ENCODE measurements at regions not wholly inside any gene's neighbourhood (a gene's known extent, or its start where the extent isn't known, plus 50 kb on each side); places are given as distances from the start of the nearest gene placed in this dataset.
"Not testable (repeated sequence)": the region's sequence is repeated elsewhere in the genome, so short reads cannot be mapped to it uniquely, and the experiment has no call there.

DNA sequence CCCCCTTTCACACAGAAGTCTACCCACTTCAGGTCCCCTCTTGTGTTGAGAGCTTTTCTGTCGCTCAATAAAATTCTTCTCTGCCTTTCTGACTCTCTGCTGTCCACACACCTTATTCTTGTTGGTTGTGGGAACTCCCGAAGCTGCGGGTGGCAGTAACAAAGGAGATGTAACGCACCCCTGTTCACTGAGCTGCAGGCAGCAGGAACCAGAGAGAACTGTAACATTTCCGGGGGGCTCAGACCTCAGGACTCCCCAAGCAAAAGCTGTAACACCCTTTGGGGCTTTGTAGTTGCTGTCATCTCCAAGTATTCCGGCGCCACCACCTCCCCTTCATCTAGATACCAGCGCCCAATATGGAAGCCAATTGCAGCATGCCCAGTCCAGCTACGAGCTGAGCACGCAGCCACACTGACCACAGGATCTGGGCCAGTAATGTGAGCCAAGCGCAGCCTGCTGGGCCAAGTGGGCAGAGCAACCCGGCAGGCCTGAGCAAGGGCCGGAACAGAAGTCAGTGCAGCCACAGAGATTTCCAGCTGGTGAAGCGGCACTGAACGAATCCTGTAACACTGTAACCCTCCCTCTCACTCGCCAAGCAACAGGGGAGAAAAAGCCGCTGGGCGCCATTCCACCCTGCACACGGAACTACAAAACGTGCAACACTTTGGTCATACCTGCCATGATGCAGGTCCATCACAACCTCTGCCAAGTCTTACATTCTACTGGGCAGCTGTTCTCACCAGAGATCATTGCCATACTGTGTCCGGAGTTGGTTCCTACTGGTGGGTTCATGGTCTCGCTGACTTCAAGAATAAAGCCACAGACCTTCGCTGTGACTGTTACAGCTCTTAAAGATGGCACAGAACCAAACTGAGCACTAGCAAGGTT lies 194.3 kb downstream of the SPATA31A6 start:
- not testable (repeated sequence) for DNase-seq (ENCODE audit: low read depth in 2 of 2)

DNA sequence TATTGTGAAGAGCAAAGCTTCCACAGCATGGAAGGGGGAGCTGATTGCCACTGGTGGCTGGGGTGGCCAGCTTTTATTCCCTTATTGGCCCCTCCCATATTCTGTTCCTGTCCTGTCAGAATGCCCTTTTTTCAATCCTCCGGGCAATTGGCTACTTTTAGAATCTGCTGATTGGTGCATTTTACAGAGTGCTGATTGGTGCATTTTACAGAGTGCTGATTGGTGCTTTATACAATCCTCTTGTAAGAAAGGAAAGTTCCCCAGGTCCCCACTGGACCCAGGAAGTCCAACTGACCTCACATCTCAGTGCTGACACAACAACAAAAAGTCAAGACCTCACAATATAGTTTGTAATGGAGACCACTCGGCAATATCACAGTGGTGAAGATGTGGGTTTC lies 195.0 kb downstream of the SPATA31A6 start:
- DNase-seq (ENCODE audit: low read depth in 2 of 2) = no peak

DNA sequence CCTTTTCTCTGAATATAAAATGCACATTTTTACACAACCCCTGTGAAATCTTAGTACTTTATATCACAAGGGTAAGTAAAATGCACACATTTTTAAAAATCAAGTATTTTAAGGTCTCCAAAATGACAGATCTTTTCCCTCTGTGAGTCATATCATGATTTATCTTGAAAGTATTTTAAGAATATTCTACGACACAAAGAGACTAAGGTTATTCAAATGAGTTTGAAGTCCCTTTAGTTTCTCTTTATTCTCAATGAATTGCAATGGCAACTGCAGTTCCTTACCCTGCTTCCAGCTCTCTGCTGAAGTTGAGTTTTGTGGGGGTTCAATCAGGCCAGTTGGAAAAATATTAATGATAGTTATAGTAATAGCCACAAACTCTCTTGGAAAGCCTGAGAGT lies 196.1 kb downstream of the SPATA31A6 start:
- not testable (repeated sequence) for DNase-seq (ENCODE audit: low read depth in 2 of 2)

DNA sequence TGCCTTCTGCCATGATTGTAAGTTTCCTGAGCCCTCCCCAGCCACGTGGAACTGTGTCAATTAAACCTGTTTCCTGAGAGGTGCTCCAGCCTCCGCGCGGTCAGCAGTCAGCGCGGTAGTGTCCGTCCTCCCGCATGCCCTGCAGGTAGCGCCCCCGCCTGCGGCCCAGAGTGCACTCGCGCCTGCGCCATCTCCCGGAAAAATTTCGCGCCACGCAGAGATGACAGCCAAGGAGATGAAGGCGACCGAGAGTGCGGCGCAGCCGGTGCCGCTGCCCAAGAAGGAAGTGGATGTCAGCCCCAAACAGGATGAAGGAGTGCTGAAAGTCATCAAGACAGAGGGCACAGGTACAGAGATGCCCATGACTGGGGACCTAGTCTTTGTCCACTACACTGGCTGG lies 201.1 kb downstream of the SPATA31A6 start:
- not testable (repeated sequence) for DNase-seq (ENCODE audit: low read depth in 2 of 2)

DNA sequence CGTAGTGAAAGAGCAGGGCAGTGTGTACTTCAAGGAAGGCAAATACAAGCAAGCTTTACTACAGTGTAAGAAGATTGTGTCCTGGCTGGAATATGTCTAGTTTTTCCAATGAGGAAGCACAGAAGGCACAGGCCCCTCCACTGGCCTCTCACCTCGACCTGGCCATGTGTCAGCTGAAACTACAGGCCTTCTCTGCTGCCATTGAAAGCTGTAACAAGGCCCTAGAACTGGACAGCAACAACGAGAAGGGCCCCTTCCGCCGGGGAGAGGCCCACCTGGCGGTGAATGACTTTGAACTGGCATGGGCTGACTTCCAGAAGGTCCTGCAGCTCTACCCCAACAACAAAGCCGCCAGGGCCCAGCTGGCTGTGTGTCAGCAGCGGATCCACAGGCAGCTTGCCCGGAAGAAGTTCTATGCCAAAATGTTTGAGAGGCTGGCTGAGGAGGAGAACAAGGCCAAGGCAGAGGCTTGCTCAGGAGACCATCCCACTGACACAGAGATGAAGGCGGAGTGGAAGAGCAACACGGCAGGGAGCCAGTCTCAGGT lies 202.2 kb downstream of the SPATA31A6 start:
- DNase-seq (ENCODE audit: low read depth in 2 of 2) = not testable (repeated sequence)

DNA sequence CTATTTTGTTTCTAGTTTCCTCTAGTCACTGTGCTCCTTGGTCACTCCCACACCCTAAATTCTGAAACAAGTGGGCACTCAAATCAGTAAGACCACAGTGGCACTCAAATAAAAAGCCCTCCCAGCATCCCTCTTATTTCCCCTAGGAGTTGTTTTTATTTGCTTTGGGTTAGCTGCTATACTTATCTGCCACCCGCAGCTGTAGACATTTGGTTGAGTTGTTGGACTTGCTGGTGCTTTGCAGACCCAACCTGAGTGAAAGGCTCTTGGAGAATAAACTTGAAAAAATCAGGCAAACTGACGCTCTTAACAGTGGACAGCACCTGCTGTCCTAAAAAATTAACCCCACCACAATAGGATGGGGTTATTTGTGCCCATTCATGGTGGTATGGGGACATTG lies 203.0 kb downstream of the SPATA31A6 start:
- DNase-seq (ENCODE audit: low read depth in 2 of 2) = no peak

DNA sequence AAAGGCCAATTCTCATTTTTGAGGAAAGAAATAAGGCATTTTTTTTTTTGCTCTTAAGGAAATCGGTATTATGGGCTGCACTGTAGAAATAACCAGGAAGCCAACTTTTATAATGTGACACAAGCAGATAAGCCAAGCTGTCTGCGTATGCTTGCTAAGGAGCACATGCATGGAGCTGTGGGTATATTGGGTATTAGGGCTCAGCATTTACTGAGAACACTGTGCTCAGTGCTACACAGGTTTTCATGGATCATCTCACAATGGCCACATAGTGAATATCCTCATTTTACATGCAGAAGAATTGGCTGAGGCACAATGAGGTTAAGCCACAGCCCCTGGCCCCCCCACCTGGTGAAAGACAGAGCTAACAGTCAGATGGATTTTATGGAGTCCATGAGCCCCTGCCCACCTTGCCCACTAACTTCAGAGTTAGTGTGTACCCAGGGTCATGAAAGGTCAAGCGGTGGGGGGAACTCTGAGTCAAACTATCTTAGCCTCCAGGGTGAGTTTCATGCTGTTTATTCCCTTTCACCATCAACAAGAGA lies 204.8 kb downstream of the SPATA31A6 start:
- no peak for DNase-seq (ENCODE audit: low read depth in 2 of 2)

DNA sequence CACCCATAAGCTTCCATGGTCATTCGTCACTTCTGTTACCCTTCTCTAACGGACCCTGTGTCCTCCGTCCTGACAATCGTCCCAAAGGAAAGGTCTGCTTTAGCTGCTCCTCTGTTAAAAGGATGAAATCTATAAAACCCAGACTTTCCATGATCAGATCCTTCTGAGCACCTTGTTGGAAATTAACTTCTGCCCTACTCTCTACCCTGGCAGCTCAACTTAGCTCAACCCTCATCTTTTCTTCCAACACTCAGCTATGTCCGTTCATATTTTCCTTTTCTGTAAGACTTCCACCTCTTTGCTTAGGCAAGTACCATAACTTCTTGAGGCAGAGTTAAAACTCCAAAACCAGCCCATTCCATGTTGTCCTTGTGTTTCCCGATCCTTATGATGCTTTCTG lies 205.4 kb downstream of the SPATA31A6 start:
- no peak for DNase-seq (ENCODE audit: low read depth in 2 of 2)

DNA sequence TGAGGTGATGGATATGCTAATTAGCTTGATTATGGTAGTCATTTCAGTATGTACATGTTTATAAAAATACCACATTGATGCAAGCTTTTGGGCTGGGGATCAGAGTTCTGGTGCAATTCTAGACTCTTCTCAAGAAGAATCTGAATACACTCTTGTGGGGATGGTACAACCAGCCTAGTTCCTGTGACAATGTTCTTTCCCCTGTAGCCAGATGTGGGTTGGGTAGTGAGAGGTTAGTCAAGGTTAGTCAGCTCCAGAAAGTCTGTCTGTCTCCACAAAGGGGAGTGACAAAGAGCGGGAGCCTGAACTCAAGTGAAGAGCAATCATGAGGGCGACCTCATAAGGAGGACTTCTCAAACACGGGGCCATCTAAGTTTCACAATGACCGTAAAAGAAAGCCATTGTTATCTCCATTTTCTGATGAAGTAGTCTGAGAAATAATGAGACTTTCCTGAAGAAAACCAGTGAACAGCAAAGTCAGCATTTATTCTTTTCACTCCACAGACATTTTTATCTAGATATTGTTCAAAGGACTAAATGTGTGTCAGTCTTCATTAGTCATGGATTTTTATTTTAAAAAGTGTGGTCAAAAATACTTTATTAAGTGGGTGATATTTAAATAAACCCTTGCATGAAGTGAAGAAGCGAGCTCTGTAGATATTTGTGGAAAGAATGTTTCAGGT lies 209.5 kb downstream of the SPATA31A6 start:
- not testable (repeated sequence) for DNase-seq (ENCODE audit: low read depth in 2 of 2)

DNA sequence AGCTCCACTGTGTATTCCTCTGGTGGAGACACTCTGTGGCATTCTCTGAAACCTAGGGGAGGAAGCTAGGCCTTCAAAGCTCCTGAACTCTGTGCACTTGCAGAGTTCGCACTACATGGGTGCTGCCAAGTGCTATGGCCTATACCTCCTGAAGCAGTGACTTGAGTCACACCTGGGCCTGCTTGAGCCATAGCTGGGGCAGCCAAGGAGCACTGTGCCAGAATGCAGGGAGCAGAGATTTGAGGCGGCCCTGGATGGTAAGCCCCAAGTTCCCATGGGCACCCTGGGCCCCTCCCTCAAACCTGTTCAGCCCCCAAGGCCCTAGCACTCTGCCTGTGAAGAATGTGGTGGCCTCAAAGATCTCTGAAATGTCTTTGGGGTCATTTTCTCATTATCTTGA lies 212.9 kb downstream of the SPATA31A6 start:
- DNase-seq (ENCODE audit: low read depth in 2 of 2) = no peak

DNA sequence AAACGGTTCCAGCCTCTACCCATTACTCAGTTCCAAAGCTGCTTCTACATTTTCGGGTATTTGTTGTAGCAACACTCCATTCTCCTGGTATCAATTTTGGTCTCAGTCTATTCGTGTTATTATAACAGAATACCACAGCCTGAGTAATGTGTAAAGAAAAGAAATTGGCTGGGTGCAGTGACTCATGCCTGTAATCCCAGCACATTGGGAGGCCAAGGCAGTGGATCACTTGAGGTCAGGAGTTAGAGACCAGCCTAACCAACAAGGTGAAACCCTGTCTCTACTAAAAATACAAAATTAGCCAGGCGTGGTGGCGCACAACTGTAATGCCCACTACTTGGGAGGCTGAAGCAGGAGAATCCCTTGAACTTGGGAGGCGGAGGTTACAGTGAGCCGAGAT lies 213.9 kb downstream of the SPATA31A6 start:
- not testable (repeated sequence) for DNase-seq (ENCODE audit: low read depth in 2 of 2)

DNA sequence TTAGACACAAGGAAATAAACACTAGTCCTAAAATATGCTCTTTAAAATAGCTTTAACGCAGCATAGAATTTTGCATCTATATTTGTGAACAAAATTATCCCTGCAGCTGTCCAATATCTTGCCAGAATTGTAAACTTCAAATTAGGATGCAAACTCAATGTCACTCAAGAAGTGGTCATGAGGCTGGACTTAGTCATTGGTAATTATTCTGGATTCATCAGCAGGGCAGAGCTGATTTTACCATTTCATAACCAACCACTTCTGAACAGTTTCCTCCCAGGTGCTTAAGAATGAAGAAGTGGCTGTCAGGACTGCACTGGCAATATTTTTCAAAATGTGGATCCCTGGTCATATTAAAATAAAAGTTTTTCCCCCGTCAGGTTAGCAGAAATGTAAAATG lies 219.5 kb downstream of the SPATA31A6 start:
- not testable (repeated sequence) for DNase-seq (ENCODE audit: low read depth in 2 of 2)

DNA sequence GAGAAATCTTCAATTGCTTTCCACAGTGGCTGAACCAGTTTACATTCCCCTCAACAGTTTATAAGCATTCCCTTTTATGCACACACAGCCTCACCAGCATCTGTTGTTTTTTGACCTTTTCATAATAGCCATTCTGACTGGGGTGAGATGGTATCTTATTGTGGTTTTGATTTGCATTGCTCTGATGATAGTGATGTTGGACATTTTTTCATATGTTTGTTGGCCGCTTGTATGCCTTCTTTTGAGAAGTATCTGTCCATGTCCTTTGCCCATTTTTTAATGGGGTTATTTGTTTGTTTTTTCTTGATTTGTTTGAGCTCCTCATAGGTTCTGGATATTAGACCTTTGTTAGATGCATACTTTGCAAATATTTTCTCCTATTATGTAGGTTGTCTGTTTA lies 226.1 kb downstream of the SPATA31A6 start:
- DNase-seq (ENCODE audit: low read depth in 2 of 2) = not testable (repeated sequence)

DNA sequence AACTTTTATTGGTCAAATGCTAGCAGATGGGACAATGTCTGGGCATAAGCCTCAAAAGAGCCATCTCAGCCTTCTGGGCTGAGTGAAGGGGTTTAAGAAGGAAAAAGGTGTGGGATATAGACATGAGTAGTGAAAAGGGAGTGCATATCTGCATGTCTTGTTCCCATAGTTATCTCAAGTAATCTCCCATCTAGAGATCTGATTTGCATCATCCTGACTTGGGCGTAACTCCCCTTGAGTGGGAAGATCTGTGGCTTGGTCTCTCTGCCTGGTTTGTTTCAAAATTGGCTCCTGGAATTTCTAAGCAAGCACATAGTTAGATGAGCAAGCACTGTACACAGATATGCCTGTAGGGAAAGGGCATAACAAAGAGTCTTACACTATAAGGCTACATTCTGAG lies 228.9 kb downstream of the SPATA31A6 start:
- not testable (repeated sequence) for DNase-seq (ENCODE audit: low read depth in 2 of 2)

DNA sequence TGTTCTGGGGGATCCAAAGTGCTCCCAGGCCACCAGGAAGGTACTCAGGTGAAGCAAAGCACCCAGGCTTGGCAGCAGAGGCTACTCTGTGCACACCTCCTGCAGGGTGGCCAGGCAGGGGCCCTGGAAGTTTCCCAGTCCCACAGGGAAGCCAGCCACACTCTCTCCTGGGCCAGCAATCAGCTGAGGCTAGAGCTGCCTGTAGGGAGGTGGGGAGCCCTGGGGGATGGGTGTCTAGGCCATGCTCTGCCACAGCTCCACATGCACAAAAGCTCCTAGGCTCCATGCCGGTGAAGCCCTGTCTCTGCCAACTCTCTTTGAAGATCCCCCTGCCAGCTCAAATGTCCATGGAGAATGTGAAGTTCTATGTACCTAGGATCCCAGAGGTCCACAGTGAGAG lies 231.4 kb downstream of the SPATA31A6 start:
- DNase-seq (ENCODE audit: low read depth in 2 of 2) = not testable (repeated sequence)

DNA sequence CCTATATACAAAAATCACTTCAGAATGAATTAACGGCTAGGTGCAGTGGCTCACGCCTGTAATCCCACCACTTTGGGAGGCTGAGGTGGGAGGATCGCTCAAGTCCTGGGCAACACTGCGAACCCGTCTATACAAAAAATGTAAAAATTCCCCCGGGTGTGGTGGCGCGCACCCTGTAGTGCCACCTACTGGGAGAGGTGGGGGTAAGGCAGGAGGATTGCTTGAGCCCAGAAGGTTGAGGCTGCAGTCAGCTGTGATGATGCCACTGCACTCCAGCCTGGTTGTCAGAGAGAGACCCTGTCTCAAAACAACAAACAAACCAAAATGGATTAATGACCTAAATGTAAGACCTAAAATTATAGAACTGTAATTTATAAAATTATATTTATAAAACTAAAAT lies 236.2 kb downstream of the SPATA31A6 start:
- not testable (repeated sequence) for DNase-seq (ENCODE audit: low read depth in 2 of 2)

DNA sequence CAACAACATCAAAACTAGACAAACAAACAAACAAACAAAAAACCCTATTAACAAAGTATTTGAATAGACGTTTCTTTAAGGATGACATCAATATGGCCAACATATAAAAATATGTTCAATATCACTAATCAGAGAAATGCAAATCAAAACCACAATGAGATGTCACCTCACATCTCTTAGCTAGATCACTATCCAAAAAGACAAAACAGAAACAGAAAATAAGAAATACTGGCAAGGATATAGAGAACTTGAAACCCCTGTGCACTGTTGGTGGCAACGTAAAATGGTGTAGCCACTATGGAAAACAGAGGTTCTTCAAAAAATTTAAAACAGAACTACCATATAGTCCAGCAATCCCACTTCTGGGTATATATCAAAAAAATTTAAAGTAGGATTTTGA lies 236.9 kb downstream of the SPATA31A6 start:
- not testable (repeated sequence) for DNase-seq (ENCODE audit: low read depth in 2 of 2)

DNA sequence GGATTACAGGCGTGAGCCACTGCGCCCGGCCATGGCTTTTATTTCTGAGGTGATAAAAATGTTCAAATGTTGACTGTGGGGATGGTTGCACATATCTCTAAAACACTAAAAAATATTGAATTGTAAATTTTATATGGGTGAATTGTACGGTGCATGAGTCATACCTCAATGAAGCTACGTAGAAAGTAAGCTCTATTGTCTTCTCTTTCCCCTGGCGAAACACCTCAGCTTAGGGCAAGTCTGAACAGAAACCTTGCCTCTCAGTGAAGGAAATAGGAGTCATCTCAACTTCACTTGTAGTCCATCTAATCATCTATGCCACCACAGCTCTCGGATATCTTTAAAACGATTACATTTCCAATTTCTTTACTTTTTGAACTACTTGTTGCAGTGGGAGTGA lies 238.2 kb downstream of the SPATA31A6 start:
- DNase-seq (ENCODE audit: low read depth in 2 of 2) = not testable (repeated sequence)

DNA sequence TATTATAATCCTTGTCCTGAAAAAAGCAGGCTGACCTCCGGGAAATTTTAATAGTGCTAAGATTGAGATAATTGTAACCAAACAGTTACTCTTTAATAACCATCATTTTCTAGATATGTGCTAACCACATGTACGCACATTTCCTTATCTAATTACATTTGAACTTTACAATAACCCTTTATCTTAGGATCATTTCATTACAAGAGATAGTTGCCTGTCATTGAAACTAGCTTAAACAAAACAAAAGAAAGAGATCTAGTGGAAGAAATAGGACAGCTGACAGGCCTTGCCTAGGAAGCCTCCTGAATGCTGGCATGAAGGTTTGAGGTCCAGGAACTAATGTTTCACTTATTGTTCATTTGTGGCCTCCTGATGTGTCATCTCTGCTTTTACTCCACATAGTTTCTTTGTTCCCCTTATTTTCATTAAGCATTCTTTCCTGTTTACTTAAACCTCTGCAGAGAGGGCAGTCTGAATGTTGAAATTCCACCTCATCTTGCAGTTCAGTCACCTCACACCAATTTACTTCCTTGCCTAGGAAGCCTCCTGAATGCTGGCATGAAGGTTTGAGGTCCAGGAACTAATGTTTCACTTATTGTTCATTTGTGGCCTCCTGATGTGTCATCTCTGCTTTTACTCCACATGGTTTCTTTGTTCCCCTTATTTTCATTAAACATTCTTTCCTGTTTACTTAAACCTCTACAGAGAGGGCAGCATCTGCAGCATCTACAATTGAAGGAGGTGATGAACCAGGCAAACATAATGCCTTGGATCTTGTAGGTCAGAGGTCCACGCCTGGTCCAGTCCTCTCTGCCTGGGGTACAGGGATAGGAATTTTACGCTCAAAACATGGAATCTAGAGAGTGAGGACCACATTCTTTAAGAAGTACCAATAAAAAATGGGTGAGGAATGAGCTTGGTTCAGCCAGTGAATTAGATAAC lies 247.5 kb downstream of the SPATA31A6 start:
- DNase-seq (ENCODE audit: low read depth in 2 of 2) = peak; percentile 5 to 9

DNA sequence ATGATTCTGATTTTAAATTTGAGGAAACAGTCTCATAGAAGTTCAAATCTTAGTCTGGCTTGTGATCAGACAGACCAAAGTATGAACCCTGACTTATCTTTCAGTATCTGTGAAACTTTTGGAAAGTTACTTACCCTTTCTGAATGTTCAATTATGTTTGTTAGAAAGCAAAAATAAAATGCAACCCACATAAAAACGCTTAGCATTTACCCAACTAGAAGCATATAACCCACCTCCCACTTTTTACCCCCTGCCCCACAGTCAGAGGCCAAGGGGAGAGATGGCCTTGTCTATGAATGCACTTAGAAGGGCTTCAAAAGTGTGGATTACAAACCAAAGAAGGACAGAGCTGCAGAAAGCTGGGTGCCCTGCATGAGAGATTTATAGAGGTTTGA lies 248.2 kb downstream of the SPATA31A6 start:
- not testable (repeated sequence) for DNase-seq (ENCODE audit: low read depth in 2 of 2)

All from fibroblast of skin of left quadriceps (primary cell).